ENCODE measurements at regions not wholly inside any gene's neighbourhood (a gene's known extent, or its start where the extent isn't known, plus 50 kb on each side); places are given as distances from the start of the nearest gene placed in this dataset.

DNA sequence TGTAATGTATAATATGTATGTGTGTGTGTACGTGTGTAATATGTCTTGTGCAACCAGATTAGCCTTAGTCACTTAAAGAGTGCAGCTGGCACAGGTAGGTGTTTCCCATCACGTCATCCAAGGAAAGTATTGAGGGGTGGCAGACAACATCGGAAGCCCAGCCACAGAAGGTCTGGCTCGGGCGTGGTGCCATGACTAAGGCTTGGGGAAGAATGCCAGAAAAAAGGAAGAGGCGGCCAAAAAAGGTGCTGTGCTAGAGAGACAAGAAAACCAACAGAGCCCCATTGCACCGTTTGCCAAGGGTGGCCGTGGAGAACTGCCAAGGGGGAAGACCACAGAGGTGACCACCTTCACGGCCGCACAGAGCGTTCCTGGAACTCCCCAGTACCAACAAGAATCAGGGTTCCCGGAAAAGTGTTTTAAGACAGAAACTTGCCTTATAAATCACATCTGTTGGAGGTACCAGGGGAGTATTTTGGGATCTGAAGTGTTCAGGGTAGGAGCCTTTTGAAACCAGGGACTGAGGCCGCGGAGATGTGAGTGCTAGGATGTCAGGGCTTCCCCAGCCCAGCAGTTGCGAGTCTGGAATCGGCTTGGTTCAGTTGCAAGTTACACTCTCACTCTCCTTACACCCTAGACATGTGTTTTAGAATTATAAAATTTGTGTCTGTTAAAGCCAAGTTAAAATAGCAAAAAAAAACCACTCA lies 131.2 kb upstream of the DYRK2 start:
- no peaks in the 10 kb centered on the region for H3K27me3 ChIP-seq (replicated peaks; ENCODE audit: insufficient read depth, low read length)
- no peaks in the 10 kb centered on the region for H3K79me2 ChIP-seq (ENCODE audit: low read length)
- H3K9me2 ChIP-seq (replicated peaks; ENCODE audit: insufficient read depth, low read length): no peaks in the 10 kb centered on the region
- no peak overlapping the region for H2AFZ ChIP-seq (ENCODE audit: low read length)
- H3K27ac ChIP-seq (ENCODE audit: low read length): no peak overlapping the region
- H3K36me3 ChIP-seq (replicated peaks; ENCODE audit: insufficient read depth, low read length): no peaks in the 10 kb centered on the region
- H3K4me3 ChIP-seq (ENCODE audit: low read length): no peak overlapping the region
- DNase-seq: no peak
- no peaks in the 10 kb centered on the region for H3K9me3 ChIP-seq (replicated peaks; ENCODE audit: insufficient read depth, low read length)
- TF ChIP-seq EZH2 (optimal IDR thresholded peaks at IDR 0.05; ENCODE audit: low read depth, low read length) (no peak), EZH2phosphoT487 (IDR thresholded peaks at IDR 0.05; ENCODE audit: low read length) (no peak)
- TF ChIP-seq, protein P1, sequence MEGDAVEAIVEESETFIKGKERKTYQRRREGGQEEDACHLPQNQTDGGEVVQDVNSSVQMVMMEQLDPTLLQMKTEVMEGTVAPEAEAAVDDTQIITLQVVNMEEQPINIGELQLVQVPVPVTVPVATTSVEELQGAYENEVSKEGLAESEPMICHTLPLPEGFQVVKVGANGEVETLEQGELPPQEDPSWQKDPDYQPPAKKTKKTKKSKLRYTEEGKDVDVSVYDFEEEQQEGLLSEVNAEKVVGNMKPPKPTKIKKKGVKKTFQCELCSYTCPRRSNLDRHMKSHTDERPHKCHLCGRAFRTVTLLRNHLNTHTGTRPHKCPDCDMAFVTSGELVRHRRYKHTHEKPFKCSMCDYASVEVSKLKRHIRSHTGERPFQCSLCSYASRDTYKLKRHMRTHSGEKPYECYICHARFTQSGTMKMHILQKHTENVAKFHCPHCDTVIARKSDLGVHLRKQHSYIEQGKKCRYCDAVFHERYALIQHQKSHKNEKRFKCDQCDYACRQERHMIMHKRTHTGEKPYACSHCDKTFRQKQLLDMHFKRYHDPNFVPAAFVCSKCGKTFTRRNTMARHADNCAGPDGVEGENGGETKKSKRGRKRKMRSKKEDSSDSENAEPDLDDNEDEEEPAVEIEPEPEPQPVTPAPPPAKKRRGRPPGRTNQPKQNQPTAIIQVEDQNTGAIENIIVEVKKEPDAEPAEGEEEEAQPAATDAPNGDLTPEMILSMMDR (IDR thresholded peaks at IDR 0.05; ENCODE audit: low read length): no peak
- H3K4me2 ChIP-seq (ENCODE audit: low read depth, low read length): no peak overlapping the region
- no peak overlapping the region for H3K9ac ChIP-seq (ENCODE audit: low read length)
- H3K4me1 ChIP-seq (ENCODE audit: low read length): peaks cover 17% of the 10 kb centered on the region
- peaks cover 19% of the 10 kb centered on the region for H3F3A ChIP-seq (ENCODE audit: insufficient read depth, low read length)
- no peaks in the 10 kb centered on the region for H4K20me1 ChIP-seq (ENCODE audit: insufficient read depth, low read length)

DNA sequence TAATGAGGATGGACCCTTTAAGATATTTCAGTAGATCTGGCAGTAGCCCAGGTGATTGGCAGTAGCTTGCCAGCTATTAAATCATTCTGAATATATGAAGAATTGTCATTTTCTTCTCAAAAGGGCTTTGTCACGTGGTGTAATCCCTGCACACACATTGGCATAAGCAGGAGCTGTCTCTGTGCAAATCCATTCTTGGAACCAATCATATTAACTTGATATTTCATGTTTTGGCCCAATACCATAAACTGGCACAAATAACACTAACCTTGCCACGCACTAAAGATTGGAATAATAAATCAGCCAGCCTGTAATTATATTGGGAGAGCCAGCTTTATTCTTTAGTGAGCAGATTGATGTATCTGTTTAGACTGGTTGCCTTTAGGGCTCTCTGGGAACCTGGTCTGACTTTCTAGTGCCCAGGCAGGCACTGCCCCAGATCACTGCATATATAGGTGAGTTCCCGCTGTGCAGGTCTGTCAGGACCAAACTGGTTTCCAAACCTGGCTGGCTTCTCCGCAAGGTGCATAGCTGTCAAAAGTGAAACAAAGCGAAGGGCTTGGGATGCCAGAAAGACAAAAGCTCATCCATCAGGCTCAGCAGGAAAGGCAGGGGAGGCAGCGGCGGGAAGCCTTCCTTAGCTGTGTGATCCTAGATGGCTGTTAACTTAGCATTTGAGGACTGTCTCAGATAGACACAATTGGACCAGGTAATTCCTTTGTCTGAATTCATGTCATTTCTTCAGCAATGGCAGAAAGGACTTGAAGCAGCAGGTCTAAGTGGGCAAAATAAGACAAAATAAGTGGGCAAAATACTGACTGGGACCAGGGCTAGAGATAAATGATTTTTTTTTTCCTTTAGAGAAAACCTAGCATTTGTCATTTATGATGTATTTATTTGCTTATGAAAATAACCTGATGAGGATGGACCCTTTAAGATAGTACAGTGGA lies 128.8 kb upstream of the DYRK2 start:
- H3K4me2 ChIP-seq (ENCODE audit: low read depth, low read length): no peak overlapping the region
- no peak overlapping the region for H2AFZ ChIP-seq (ENCODE audit: low read length)
- no peaks in the 10 kb centered on the region for H3K79me2 ChIP-seq (ENCODE audit: low read length)
- no peak overlapping the region for H3K9ac ChIP-seq (ENCODE audit: low read length)
- H3K27ac ChIP-seq (ENCODE audit: low read length): no peak overlapping the region
- peaks cover 14% of the 10 kb centered on the region for H3K4me1 ChIP-seq (ENCODE audit: low read length)
- H3F3A ChIP-seq (ENCODE audit: insufficient read depth, low read length): peaks cover 19% of the 10 kb centered on the region
- H3K36me3 ChIP-seq (replicated peaks; ENCODE audit: insufficient read depth, low read length): no peaks in the 10 kb centered on the region
- H3K4me3 ChIP-seq (ENCODE audit: low read length): no peak overlapping the region
- H3K9me3 ChIP-seq (replicated peaks; ENCODE audit: insufficient read depth, low read length): no peaks in the 10 kb centered on the region
- no peaks in the 10 kb centered on the region for H4K20me1 ChIP-seq (ENCODE audit: insufficient read depth, low read length)
- DNase-seq: no peak
- no peaks in the 10 kb centered on the region for H3K9me2 ChIP-seq (replicated peaks; ENCODE audit: insufficient read depth, low read length)
- no peak for TF ChIP-seq EZH2 (optimal IDR thresholded peaks at IDR 0.05; ENCODE audit: low read depth, low read length)
- TF ChIP-seq, protein P1 (IDR thresholded peaks at IDR 0.05; ENCODE audit: low read length): no peak
- TF ChIP-seq EZH2phosphoT487 (IDR thresholded peaks at IDR 0.05; ENCODE audit: low read length): no peak
- no peaks in the 10 kb centered on the region for H3K27me3 ChIP-seq (replicated peaks; ENCODE audit: insufficient read depth, low read length)

DNA sequence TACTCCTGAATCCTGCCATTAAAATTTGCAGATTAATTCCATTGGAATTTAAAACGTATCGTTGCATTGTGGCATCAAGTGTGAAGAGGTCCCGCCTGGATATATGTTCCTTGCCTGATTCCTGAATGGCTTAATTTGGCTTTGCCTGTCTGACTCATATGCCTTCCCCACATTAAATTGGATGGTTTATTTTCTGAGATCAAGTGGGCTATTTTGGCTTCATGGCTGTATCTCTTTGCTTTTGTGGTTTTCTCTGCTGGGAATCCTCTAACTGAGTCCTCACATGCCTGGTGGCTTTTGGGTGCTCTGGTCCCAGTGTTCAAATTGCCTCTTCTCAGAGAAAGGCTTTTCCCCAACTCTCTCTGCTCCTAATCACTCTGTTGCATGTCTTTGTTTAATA lies 127.9 kb upstream of the DYRK2 start:
- no peaks in the 10 kb centered on the region for H3K36me3 ChIP-seq (replicated peaks; ENCODE audit: insufficient read depth, low read length)
- no peaks in the 10 kb centered on the region for H3K9me3 ChIP-seq (replicated peaks; ENCODE audit: insufficient read depth, low read length)
- H2AFZ ChIP-seq (ENCODE audit: low read length): no peak overlapping the region
- DNase-seq: no peak
- H3K79me2 ChIP-seq (ENCODE audit: low read length): no peaks in the 10 kb centered on the region
- H3K9me2 ChIP-seq (replicated peaks; ENCODE audit: insufficient read depth, low read length): no peaks in the 10 kb centered on the region
- TF ChIP-seq EZH2 (optimal IDR thresholded peaks at IDR 0.05; ENCODE audit: low read depth, low read length): no peak
- TF ChIP-seq, protein P1 (IDR thresholded peaks at IDR 0.05; ENCODE audit: low read length): no peak
- peaks cover 12% of the 10 kb centered on the region for H3F3A ChIP-seq (ENCODE audit: insufficient read depth, low read length)
- no peak overlapping the region for H3K27ac ChIP-seq (ENCODE audit: low read length)
- H3K9ac ChIP-seq (ENCODE audit: low read length): no peak overlapping the region
- H3K4me2 ChIP-seq (ENCODE audit: low read depth, low read length): no peak overlapping the region
- H3K4me3 ChIP-seq (ENCODE audit: low read length): no peak overlapping the region
- H3K27me3 ChIP-seq (replicated peaks; ENCODE audit: insufficient read depth, low read length): no peaks in the 10 kb centered on the region
- peaks cover 6% of the 10 kb centered on the region for H3K4me1 ChIP-seq (ENCODE audit: low read length)
- no peaks in the 10 kb centered on the region for H4K20me1 ChIP-seq (ENCODE audit: insufficient read depth, low read length)

Measured in MM.1S (cell line).